Mucosa of gallbladder (tissue), 1 donor: ENCODE measurements at regions not wholly inside any gene's neighbourhood (a gene's known extent, or its start where the extent isn't known, plus 50 kb on each side); places are given as distances from the start of the nearest gene placed in this dataset.

ENCODE experiments used
- DNase-seq: peaks from one replicate; pipeline ENCODE4 v3.0.0-alpha.2; 2020; ENCODE audit warnings: low spot score
- donor health status: DM: no; HTN: no; CAD: no.

DNA sequence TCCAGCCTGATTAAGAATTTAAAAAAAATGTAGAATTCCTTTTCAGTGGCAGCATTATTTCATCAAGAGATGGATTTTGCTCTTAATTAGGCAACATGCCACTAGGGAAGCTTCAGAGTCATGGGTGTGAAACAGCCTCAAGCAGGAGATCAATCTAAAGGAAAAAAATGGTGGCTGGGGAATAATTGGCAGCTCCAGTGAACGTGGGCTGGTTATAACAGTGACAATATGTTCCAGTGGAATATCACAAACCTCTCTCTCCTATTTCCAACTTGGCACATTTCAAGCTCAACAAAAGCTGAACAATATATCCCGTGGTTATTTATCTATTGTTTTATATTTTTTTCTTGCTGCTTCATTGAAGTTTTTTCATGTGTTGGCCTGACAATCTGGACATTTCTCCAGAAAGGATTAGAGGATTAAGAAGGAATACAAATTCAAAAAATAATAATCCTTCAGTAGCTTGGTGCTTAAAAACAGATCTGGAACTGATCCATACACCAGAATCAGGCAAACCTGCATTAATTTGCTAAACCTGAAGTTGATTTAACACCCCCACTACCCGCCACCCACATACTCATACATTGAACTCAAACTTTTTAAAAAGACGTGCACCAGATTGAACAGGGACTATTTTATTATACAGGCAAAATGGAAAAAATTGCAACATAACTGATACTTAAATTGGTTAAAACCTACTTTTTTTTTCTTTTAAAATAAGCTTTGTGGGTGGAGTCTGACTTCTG lies 255.9 kb upstream of the SPRED2 start:
- DNase-seq: no peak

GRCh38 chr2:65687614-65688013 lies 255.2 kb upstream of the SPRED2 start:
- no peak for DNase-seq

DNA sequence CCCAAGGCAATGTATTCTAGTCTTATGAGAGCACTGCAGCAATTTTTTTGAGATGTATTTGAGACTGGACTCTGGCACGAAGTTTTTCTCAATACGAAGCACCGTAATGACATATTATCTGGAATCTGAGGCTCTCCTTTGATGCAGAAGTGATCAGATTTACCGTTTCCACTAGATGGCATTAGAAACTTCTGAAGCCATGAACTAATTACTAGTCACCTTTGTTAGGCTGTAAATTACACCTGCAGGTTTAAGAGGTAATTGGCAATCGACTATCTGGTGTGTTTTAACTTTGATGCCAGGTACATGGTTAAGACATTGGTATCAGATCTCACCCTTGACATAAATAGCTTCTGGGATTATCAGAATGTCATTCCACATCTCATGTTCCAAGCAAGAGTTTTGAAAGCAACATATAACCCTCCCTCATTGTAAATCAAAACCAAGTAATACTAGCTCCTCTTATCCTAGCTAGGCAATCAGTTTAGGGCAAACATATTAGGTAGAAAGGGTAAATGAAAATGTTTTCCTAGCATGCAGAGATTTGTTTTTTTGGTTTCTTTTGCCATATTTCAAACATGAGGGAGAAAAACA lies 254.6 kb upstream of the SPRED2 start:
- DNase-seq: no peak

DNA sequence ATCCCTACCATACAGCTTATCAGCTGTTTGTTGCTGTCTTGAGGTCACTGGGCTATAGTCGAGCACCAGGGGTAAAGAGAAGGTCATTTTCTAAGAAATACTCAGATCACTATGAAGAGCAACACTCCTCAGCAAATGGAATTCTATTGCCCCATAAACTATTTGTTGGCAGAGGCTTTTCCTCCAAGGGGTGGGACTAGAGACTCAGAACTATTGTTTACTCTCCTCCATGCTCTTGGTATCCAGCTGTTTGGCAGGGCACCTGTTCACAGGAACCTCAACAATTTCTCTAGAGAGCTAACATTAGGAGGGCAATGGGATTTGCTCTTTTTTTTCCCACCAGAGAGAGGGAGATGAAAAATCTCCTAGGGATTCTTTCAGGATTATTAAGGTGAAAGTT lies 249.1 kb upstream of the SPRED2 start:
- DNase-seq: no peak

DNA sequence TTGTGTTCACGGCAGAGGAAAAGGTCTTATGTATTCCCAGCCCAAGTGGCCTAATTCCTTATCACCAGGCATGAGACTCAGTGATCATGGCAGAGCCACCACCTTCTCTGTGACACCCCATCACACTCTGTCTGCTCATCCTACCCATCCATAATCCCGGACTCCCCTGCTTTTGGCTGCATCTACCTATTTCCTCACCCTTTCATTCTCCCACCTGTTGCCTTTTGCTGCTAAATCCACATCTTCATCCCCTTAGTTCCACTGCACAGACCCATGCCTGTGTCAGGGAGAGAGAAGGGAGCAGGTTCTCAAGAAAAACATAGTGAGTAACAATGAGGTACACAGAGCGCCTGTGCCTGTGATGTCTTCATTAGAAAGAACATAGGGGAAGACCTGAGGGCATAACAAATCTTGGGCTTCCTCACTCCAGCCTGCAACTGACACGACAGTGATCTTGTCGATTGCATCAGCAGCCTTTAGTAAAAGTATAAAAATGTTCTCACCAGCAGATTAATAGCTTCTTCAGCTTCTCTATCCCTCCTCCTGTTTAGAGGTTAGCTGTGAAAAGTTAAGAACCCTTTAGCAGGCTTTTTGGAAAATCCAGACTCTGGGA lies 246.5 kb upstream of the SPRED2 start:
- no peak for DNase-seq

DNA sequence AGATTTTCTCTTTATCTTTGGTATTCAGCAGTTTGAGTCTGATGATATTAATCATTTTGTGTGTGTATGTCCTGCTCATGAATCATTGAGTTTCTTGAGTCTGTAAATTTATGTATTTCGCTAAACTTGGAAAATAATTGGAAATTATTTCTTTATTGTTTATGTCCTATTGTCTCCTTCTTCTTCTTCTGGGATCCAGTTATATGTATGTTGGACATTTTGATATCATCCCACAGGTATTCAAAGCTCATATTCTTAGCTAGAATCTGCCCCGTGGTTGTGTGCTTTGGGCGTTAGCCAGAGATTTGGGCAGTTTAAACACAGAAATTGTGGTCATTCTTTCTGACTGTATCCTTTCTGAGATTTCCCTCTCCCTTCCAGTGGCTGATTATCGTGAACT lies 243.0 kb upstream of the SPRED2 start:
- no peak for DNase-seq

DNA sequence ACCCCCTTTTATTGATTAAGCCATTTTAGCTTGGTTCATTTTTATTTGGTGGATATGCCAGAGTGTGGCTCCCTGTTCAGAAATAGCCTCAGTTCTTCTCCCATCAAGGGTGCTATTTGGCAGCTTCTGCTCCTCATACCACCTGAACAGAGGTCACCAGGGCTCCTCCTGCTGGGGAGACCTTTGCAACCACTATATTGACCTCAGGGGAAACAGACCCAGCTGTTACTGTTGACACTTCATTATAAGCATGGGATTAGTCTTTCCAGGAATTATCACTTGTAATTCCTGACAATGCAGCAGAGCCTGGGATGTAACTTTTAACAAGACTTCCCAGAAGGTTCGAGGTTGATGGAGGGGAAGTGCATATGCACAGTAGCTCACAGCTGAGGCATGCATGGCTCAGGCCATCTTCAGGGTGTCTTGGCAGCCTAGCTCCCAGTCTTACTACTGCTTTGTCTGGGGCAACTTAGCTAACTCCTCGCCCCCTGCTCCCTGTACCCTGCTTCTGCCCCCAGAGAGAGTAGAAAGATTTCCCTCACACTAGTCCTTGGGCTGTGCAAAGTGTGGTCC lies 239.4 kb upstream of the SPRED2 start:
- DNase-seq: no peak

DNA sequence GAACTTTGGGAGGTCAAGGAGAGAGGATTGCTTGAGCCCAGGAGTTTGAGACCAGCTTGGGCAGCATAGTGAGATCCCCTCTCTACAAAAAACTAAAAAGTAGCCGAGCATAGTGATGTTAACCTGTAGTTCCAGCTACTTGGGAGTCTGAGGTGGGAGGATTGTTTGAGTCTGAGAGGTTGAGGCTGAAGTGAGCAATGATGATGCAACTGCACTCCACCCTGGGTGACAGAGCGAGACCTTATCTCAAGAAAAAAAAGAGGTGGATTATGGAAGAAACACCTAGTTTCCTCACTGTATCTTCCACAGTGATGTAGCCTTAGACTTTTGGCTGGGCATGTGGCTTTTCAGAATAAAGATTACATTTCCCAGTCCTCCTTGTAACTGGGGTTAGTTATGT lies 237.2 kb upstream of the SPRED2 start:
- DNase-seq: no peak

DNA sequence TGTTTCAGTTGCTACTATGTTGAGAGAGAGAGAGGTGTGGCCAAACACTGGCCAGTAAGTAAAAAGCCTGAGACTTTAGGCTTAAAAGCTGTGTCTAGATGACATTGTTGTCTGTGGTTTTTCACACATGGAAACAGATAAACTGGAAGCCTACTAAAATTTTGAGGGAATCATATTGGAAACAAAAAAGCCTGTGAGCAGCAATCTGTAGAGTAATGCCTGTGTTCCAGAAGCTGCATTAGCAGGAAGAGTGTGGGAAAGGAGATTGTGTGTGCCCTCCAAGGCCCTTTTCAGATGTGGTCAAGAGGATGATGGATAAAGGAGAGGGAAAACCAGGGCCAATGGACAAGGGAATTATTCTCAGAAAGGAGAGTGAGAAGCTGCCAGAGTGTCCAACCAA lies 236.3 kb upstream of the SPRED2 start:
- DNase-seq: no peak

DNA sequence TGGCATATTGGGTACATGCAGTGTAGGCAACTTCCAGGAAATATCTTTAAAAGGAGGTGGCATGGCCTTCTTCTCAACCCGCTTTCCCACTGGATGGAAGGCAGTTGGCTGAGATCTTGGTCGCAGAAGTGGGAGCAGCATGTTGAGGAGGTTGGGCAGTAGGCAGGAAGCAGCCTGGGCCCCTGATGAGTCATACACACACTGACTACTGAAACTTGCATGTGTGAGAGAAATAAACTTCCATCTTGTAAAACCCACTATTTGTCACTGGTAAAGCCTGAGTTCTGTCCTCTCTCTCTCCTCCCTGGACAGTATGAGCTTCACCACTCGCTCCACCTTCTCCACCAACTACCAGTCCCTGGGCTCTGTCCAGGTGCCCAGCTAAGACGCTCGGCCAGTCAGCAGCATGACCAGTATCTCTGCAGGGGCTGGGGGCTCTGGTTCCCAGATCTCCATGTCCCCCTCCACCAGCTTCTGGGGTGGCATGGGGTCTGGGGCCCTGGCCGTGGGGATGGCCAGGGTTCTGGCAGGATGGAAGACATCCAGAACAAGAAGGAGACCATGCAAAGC lies 233.8 kb upstream of the SPRED2 start:
- no peak for DNase-seq

DNA sequence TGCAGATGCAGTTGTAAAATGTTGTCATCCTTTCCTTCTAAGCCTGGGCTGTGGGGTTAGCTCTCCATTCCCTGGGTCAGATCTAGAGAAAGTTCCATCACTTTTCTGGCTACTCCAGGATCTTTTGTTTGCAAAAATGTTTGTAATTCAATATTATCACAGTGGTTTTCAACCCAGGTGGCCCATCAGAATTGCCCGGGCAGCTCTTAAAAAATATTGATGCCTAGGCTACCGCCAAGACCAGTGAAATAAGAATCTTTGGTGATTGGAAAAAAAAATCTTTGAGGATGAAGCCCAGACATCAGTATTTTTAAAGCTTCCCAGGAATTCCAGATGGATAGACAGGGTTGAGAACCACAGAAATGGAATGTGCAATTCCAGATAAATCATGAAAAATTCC lies 232.5 kb upstream of the SPRED2 start:
- no peak for DNase-seq

GRCh38 chr2:65663831-65664407 lies 231.5 kb upstream of the SPRED2 start:
- no peak for DNase-seq

DNA sequence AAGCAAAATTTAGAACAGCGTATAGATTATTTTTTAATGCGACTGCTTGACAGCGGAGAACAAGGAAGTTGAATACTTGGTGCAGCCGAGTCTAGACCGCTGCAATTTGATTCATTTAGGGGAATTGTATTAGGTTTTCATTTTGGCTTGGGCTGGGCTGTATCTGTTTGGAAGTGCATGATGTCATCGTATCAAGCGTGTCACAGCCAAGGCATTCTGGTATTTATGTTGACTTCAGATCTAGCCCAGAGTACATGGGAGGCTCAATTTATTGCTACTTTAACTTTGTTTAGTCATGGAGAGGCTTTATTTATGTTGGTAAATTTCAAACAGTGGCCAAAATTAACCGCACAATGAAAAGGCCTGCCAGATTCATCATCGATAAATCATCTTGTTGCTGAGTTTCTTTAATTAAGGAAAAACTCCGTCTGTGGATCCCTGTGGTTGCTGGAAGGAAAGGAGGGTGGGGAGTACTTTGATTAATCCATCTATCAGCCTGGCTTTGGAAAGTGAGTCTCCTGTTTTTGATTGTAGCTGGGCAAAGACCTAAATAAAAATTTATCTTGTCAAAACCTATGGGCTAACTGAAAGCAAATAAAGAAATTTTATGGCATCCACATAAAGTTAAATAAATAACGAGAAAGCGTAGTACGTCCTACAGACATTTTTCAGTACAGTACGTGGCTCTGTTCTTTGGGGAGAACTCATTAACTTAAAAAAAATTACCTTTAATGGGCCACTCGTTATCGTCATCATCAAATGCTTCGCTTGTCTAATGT lies 230.4 kb upstream of the SPRED2 start:
- no peak for DNase-seq

- no peak for DNase-seq
These were observed 229.7 kb upstream of the SPRED2 start for GRCh38 chr2:65661980-65662653.

DNA sequence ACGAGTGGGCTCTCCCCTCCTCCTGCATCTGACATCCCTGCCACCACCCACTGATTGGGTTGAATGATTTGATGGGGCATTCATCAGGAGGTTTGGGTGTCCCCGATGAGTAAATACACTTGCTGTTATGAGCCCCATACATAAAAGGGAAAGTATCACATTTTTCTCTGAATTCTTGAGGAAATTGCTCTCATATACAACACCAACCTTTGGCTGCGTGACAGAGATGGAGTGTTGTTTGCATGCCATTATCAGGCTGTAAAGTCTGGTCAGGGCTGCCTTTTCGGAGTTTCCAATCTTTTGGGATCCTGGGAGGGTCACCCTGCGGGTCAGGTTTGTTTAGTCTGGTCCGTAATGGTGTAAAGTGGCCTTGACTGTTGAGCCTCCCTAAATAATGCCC lies 227.9 kb upstream of the SPRED2 start:
- DNase-seq: no peak

- no peak for DNase-seq
These were observed 226.5 kb upstream of the SPRED2 start for GRCh38 chr2:65658881-65659280.

DNA sequence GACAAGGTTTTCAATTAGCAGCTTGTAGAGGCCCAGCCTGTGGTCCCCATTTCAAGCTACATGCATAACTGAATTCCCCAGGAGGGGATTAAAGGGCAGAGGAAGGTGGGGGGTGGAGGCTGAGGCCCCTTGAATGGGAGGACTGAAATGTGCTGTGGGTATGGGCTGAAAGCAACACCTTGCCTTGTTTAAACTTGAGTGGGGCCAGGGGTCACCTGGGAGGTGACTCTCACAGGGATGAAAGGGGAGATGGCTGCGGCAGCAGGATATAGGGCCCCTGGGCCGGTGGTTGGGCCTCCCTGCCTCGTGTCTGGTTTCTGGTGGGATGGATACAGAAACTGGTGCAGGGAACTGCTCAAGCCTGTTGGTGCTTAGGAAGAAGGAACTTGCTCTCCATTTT lies 225.9 kb upstream of the SPRED2 start:
- DNase-seq: no peak

DNA sequence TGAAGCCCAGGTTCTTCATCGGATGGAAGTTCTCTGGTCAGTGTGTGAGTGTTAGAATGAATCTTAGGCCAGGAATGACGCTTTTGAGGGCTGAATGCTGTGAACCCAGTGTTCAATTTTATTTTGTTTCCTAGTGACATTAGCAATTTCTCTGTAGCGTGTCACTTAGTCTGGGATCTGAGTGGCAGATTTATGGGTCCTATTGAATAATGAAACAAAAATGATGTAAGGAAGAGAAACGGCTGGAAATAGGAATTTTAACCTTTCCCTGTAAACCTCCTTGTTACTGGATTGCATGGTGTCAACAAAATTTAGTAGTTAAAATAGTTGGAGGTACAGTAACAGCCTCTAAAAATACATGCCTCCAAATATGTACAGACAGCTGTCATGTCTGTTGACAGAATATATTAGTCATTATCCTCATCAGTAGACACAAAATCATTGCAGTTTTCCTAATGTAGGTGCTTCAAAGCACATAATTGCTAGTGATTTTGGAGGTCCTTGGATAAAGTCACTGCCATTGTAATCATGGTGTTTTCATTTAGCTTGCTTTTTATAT lies 223.8 kb upstream of the SPRED2 start:
- DNase-seq: no peak

DNA sequence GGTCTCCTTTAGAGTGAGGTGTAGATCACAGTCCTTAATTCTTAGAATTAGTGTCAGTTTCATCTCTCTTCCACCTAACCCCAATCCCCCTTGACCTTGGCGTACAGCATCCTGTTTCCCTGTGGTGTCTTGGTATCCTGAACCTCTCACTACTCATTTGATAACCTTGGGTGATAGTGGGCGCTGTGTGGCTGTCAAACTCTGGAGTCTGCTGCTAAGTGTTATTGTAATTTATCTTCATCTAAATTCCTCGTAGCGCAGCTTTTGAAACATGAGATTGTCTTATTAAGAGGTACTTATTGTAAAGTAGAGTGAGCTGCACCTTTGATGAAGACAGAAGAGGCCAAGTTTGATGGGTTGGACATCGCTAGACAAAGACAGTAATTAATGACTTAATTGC lies 222.6 kb upstream of the SPRED2 start:
- no peak for DNase-seq

DNA sequence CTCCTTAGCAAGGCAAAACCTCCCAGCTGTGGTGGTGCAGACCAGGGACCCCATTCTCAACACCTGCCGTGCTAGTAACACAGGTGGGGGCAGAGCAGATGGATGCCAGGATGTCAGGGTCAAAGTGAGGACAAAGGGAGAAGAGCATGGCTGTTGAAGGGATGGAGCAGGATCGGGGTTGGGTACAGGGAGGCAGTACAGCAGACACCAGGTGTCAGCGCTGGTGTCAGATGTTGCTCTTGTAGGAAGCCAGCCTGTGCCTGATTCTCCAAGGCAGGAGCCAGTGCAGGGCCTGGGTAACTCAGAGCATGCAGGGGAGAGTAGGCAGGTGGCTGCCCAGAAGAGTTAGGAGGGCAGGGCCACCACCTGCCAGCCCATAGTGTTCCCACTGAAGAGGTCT lies 222.1 kb upstream of the SPRED2 start:
- no peak for DNase-seq

DNA sequence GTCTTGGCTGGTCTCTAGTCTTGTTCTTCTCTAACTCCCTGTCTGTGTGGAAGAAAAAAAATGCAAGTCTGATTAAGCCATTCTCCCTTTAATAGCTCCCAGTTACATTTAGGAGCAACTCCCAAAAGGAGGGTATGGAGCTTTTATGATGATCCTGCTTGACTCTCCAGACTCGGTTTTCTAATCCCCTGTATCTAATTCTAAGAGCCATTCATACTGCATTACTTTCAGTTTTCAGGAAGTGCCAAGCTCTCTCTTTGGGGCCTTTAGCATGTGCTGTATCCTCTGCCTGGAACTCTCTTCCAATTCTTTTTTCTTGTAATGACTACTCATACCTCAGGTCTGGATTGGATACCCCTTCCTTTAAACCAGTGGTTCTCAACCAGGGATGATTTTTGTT lies 219.7 kb upstream of the SPRED2 start:
- no peak for DNase-seq
